Breast epithelium (tissue), 4 donors: ENCODE measurements at regions not wholly inside any gene's neighbourhood (a gene's known extent, or its start where the extent isn't known, plus 50 kb on each side); places are given as distances from the start of the nearest gene placed in this dataset.

Experiments
- DNase-seq, 2 donors: peaks; one replicate each; pipeline ENCODE4 v3.0.0-alpha.2; 2019; ENCODE audit warnings: low spot score in 2 of 2
- H3K27ac ChIP-seq, 2 donors: fragments of 200-600 bp; sonication (generic) in 1 of 2; one replicate each; pipeline ENCODE4 v1.5.1; 2016 to 2019; ENCODE audit warnings: mild to moderate bottlenecking in 1 of 2
- H3K27me3 ChIP-seq, 2 donors: fragments of 200-600 bp; sonication (generic) in 1 of 2; one replicate each; pipeline versions ENCODE4 v1.5.1 to v1.6.0; 2017 to 2019; ENCODE audit warnings: control low read depth in 1 of 2, mild to moderate bottlenecking in 1 of 2
- H3K36me3 ChIP-seq: fragments of 200-600 bp; one replicate; pipeline ENCODE4 v1.5.1; 2019
- H3K4me1 ChIP-seq, 2 donors: fragments of 200-600 bp; sonication (generic); one replicate each; pipeline ENCODE4 v1.5.1; 2016 to 2019; ENCODE audit warnings: control low read depth in 1 of 2
- H3K4me3 ChIP-seq, 3 donors: fragments of 200-600 bp; sonication (generic); 1 replicate in 2 of 3; 2 replicates in 1 of 3; pipeline ENCODE4 v1.5.1; 2016 to 2019; ENCODE audit warnings: mild to moderate bottlenecking in 3 of 3, moderate library complexity in 2 of 3
- H3K9me3 ChIP-seq, 2 donors: fragments of 200-600 bp; sonication (generic) in 1 of 2; one replicate each; pipeline ENCODE4 v1.5.1; 2016 to 2019; ENCODE audit warnings: control low read depth in 1 of 2
- CTCF ChIP-seq, 3 donors: fragments of 450-650 bp; IDR thresholded peaks; one replicate each; pipeline ENCODE4 v1.5.1; 2016 to 2017; ENCODE audit warnings: antibody characterized with exemption in 3 of 3, mild to moderate bottlenecking in 3 of 3, moderate library complexity in 3 of 3
- POLR2A ChIP-seq: fragments of 450-650 bp; IDR thresholded peaks from one replicate; pipeline ENCODE4 v1.6.1; 2016; ENCODE audit warnings: antibody characterized with exemption, mild to moderate bottlenecking, moderate library complexity
- POLR2AphosphoS5 ChIP-seq, 3 donors: sonication (generic); formaldehyde crosslinking; IDR thresholded peaks; one replicate each; pipeline ENCODE4 v1.6.1; 2017; ENCODE audit warnings: antibody characterized with exemption in 3 of 3
- intact Hi-C: fragments of 100-400 bp; cut with DNase I; formaldehyde crosslinking; loops from one replicate; pipeline ENCODE4 v1.15.1; 2023; ENCODE audit warnings: low total_unique reads

GRCh38 chr4:81758574-81759264 lies 287.0 kb upstream of the RASGEF1B start:
- DNase-seq, result no peak
- intact Hi-C loops, result no loop called here
- Histone ChIP-seq H3K27ac (no peak overlapping the region), H3K9me3 (no peaks in the 10 kb centered on the region), H3K4me1 (no peaks in the 10 kb centered on the region), H3K36me3 (no peaks in the 10 kb centered on the region), H3K4me3 (no peak overlapping the region), H3K27me3 (no peaks in the 10 kb centered on the region)
- no peak for TF ChIP-seq POLR2AphosphoS5 (IDR thresholded peaks at IDR 0.05)
- no peak for TF ChIP-seq POLR2A
- no peak for TF ChIP-seq CTCF (IDR thresholded peaks at IDR 0.05)

GRCh38 chr4:81757691-81758090 lies 286.0 kb upstream of the RASGEF1B start:
- no peaks in the 10 kb centered on the region for H3K27me3 ChIP-seq
- no peaks in the 10 kb centered on the region for H3K4me1 ChIP-seq
- H3K9me3 ChIP-seq, result no peaks in the 10 kb centered on the region
- no peak overlapping the region for H3K4me3 ChIP-seq
- intact Hi-C loops, result no loop called here
- no peak overlapping the region for H3K27ac ChIP-seq
- no peak for DNase-seq
- no peak for TF ChIP-seq POLR2AphosphoS5 (IDR thresholded peaks at IDR 0.05)
- TF ChIP-seq CTCF (IDR thresholded peaks at IDR 0.05), result no peak
- no peak for TF ChIP-seq POLR2A
- no peaks in the 10 kb centered on the region for H3K36me3 ChIP-seq

- no peak for DNase-seq
- no peak overlapping the region for H3K27ac ChIP-seq
- H3K27me3 ChIP-seq, result no peaks in the 10 kb centered on the region
- H3K9me3 ChIP-seq, result no peaks in the 10 kb centered on the region
- no peaks in the 10 kb centered on the region for H3K36me3 ChIP-seq
- TF ChIP-seq CTCF (IDR thresholded peaks at IDR 0.05) (no peak), POLR2A (no peak), POLR2AphosphoS5 (IDR thresholded peaks at IDR 0.05) (no peak)
- H3K4me3 ChIP-seq, result no peak overlapping the region
- H3K4me1 ChIP-seq, result no peaks in the 10 kb centered on the region
- intact Hi-C loops, result no loop called here
Observed at GRCh38 chr4:81756973-81757372, 285.3 kb upstream of the RASGEF1B start.

- intact Hi-C loops, result no loop called here
- no peaks in the 10 kb centered on the region for H3K4me1 ChIP-seq
- H3K4me3 ChIP-seq, result no peak overlapping the region
- no peak for DNase-seq
- no peak overlapping the region for H3K27ac ChIP-seq
- no peaks in the 10 kb centered on the region for H3K9me3 ChIP-seq
- no peak for TF ChIP-seq POLR2A
- H3K27me3 ChIP-seq, result no peaks in the 10 kb centered on the region
- H3K36me3 ChIP-seq, result no peaks in the 10 kb centered on the region
Observed at GRCh38 chr4:81756042-81756441, 284.3 kb upstream of the RASGEF1B start.

GRCh38 chr4:81754169-81754568 lies 282.5 kb upstream of the RASGEF1B start:
- Histone ChIP-seq H3K27ac (no peak overlapping the region), H3K36me3 (no peaks in the 10 kb centered on the region), H3K4me1 (no peaks in the 10 kb centered on the region), H3K9me3 (no peaks in the 10 kb centered on the region), H3K27me3 (no peaks in the 10 kb centered on the region), H3K4me3 (no peak overlapping the region)
- intact Hi-C loops, result no loop called here
- no peak for DNase-seq
- TF ChIP-seq POLR2AphosphoS5 (IDR thresholded peaks at IDR 0.05) (no peak), POLR2A (no peak), CTCF (IDR thresholded peaks at IDR 0.05) (no peak)
